K562 (cell line): ENCODE measurements at regions not wholly inside any gene's neighbourhood (a gene's known extent, or its start where the extent isn't known, plus 50 kb on each side); places are given as distances from the start of the nearest gene placed in this dataset.
"Not testable (repeated sequence)": the region's sequence is repeated elsewhere in the genome, so short reads cannot be mapped to it uniquely, and the experiment has no call there.

Experiments used
- ATAC-seq: fragments of 200-7000 bp; cut with Tn5 transposase; 3 replicates; pipeline ENCODE4 v1.9.1; 2020; ENCODE audit warnings: moderate library complexity
- BruUV-seq: library from RNA; stranded (reverse); fragments of 400-500 nt; replicated peaks from 2 replicates; lab custom pipeline; 2021; lab: Mats Ljungman, UMichigan
- CTCF ChIA-PET: fragments of 300-600 bp; formaldehyde crosslinking; extraction: SDS; loops from one replicate; lab custom pipeline; 2021; ENCODE audit warnings: low intra/inter-chr PET ratio; lab: Yijun Ruan, JAX
- POLR2A ChIA-PET: fragments of 300-600, 350-650 bp; sonication (Branson Sonifier 250); formaldehyde crosslinking; extraction: SDS; loops from one replicate; lab custom pipeline; 2021; ENCODE audit warnings: antibody characterized with exemption, inconsistent platforms; lab: Yijun Ruan, JAX
- DNase-seq, 4 experiments: peaks; one replicate each; pipeline versions ENCODE4 v3.0.0 to v3.0.0-alpha.2; 2011 to 2018; ENCODE audit warnings: low spot score in 3 of 4, mixed read lengths in 3 of 4; ENCODE audit errors: extremely low read depth in 1 of 4
- FAIRE-seq: peaks from 2 replicates; lab custom pipeline; 2011; peaks lifted over from hg19 to GRCh38; lab: Jason Lieb, UNC
- H2AFZ ChIP-seq: 2 replicates; pipeline ENCODE4 v1.6.0; 2011; ENCODE audit warnings: low read depth, low read length, control low read depth, inconsistent platforms
- H3K27ac ChIP-seq: fragments of 200-600 bp; 3 replicates; pipeline ENCODE4 v1.8.0; 2011; ENCODE audit warnings: low read depth, mild to moderate bottlenecking, control low read depth, inconsistent platforms, low read length, moderate library complexity, mixed read lengths; ENCODE audit errors: extremely low read depth
- H3K27me3 ChIP-seq, 2 experiments: fragments of 300-600 bp in 1 of 2; 2 replicates in 1 of 2; 3 replicates in 1 of 2; pipeline versions ENCODE4 v1.6.0 to v1.8.0; 2011; ENCODE audit warnings: inconsistent platforms in 2 of 2, low read length in 2 of 2, mild to moderate bottlenecking in 1 of 2, mixed read lengths in 1 of 2, moderate library complexity in 1 of 2; ENCODE audit not compliant: control insufficient read depth in 2 of 2, insufficient read depth in 2 of 2
- H3K36me3 ChIP-seq: fragments of 300-600 bp; 3 replicates; pipeline ENCODE4 v1.8.0; 2011; ENCODE audit warnings: mild to moderate bottlenecking, low read length, inconsistent platforms; ENCODE audit not compliant: control insufficient read depth, insufficient read depth
- H3K4me1 ChIP-seq, 2 experiments: fragments of 200-600 bp in 1 of 2; replicated peaks in 1 of 2; 2 replicates in 1 of 2; 3 replicates in 1 of 2; pipeline versions ENCODE4 v1.5.1 to v1.8.0; 2011; ENCODE audit warnings: inconsistent platforms in 2 of 2, low read length in 2 of 2, mild to moderate bottlenecking in 1 of 2, mixed read lengths in 1 of 2, moderate library complexity in 1 of 2; ENCODE audit not compliant: control insufficient read depth in 2 of 2, insufficient read depth in 2 of 2
- H3K4me2 ChIP-seq: 2 replicates; pipeline ENCODE4 v1.6.1; 2011; ENCODE audit warnings: low read length, control low read depth, inconsistent platforms, mixed read lengths; ENCODE audit not compliant: insufficient read depth
- H3K4me3 ChIP-seq: fragments of 200-600 bp; sonication (generic), shearing (Covaris generic); 2 replicates; pipeline ENCODE4 v1.5.1; 2016; ENCODE audit warnings: control low read depth, inconsistent platforms
- H3K79me2 ChIP-seq: fragments of 200-600 bp; 3 replicates; pipeline ENCODE4 v1.8.0; 2011; ENCODE audit warnings: low read length, inconsistent platforms; ENCODE audit not compliant: control insufficient read depth, insufficient read depth
- H3K9ac ChIP-seq, 2 experiments: 2 replicates each; pipeline versions ENCODE4 v1.6.0 to v1.6.1; 2011; ENCODE audit warnings: low read depth in 2 of 2, low read length in 2 of 2, control low read depth in 1 of 2, inconsistent platforms in 1 of 2, mild to moderate bottlenecking in 1 of 2, mixed read lengths in 1 of 2; ENCODE audit not compliant: insufficient read depth in 1 of 2
- H3K9me1 ChIP-seq: one replicate; pipeline ENCODE4 v1.6.0; 2011; ENCODE audit warnings: inconsistent platforms, mild to moderate bottlenecking, low read length, moderate library complexity; ENCODE audit not compliant: control insufficient read depth, insufficient read depth
- H3K9me3 ChIP-seq: replicated peaks from 2 replicates; pipeline ENCODE4 v1.5.1; 2011; ENCODE audit warnings: low read depth, low read length, inconsistent platforms; ENCODE audit not compliant: control insufficient read depth, insufficient read depth
- H4K20me1 ChIP-seq: replicated peaks from 2 replicates; pipeline ENCODE4 v1.6.1; 2011; ENCODE audit warnings: low read length, inconsistent platforms, mixed read lengths; ENCODE audit not compliant: control insufficient read depth, insufficient read depth
- CBX1 ChIP-seq: sonication (generic); IDR thresholded peaks from 2 replicates; pipeline ENCODE4 v1.6.1; 2016; ENCODE audit warnings: antibody characterized with exemption, low read depth, mild to moderate bottlenecking
- LCOR ChIP-seq: sonication (generic); formaldehyde crosslinking; IDR thresholded peaks from 2 replicates; pipeline ENCODE4 v1.8.0; 2022; ENCODE audit warnings: mild to moderate bottlenecking, missing genetic modification reagents
- MAFK ChIP-seq: IDR thresholded peaks from 2 replicates; pipeline ENCODE4 v1.6.1; 2011; ENCODE audit warnings: low read length, improper control_type of control experiment
- MEF2D ChIP-seq: conservative IDR thresholded peaks from 2 replicates; pipeline ENCODE4 v1.6.1; 2016; ENCODE audit warnings: low read depth, missing genetic modification characterization, missing compliant biosample characterization
- NCOA2 ChIP-seq, 2 experiments: fragments of 450-650 bp; IDR thresholded peaks; 2 replicates each; pipeline ENCODE4 v1.6.1; 2018; ENCODE audit warnings: mild to moderate bottlenecking in 2 of 2, moderate library complexity in 1 of 2; ENCODE audit not compliant: partially characterized antibody in 2 of 2
- PBX2 ChIP-seq, 2 experiments: IDR thresholded peaks in 1 of 2; conservative IDR thresholded peaks in 1 of 2; 2 replicates each; pipeline ENCODE4 v1.6.1; 2016; ENCODE audit warnings: low read depth in 2 of 2, mild to moderate bottlenecking in 1 of 2, missing compliant biosample characterization in 1 of 2, missing genetic modification characterization in 1 of 2, moderate library complexity in 1 of 2
- POLR2A ChIP-seq: fragments of 450-650 bp; conservative IDR thresholded peaks from 2 replicates; pipeline ENCODE4 v1.6.1; 2016
- TAF9B ChIP-seq: fragments of 450-650 bp; IDR thresholded peaks from 2 replicates; pipeline ENCODE4 v1.6.1; 2018; ENCODE audit warnings: mild to moderate bottlenecking; ENCODE audit not compliant: partially characterized antibody
- TCF7L2 ChIP-seq: fragments of 150-350 bp; IDR thresholded peaks from 2 replicates; pipeline ENCODE4 v1.6.1; 2016; ENCODE audit warnings: low read depth, mild to moderate bottlenecking, low read length, moderate library complexity
- ZNF707 ChIP-seq: fragments of 250-450 bp; sonication (Bioruptor Pico); conservative IDR thresholded peaks from 2 replicates; pipeline ENCODE4 v1.8.0; 2022; ENCODE audit warnings: inconsistent platforms, mild to moderate bottlenecking, moderate library complexity
- ZNF785 ChIP-seq: fragments of 250-450 bp; sonication (Bioruptor Pico); IDR thresholded peaks from 2 replicates; pipeline ENCODE4 v1.4.0; 2020; ENCODE audit warnings: mild to moderate bottlenecking
- WGBS: fragments of 100-300 bp; shearing (Covaris generic); methylation state at CpG from one replicate; pipeline ENCODE4 v1.1.6; 2016; ENCODE audit warnings: low coverage, mixed read lengths; ENCODE audit not compliant: insufficient coverage; ENCODE audit errors: missing lambda C conversion rate; 5-methylcytosine and 5-hydroxymethylcytosine counted together
- in situ Hi-C: fragments of 300-500 bp; cut with MboI; formaldehyde crosslinking; loops from 4 replicates; pipeline ENCODE4 v1.15.0; 2018; ENCODE audit warnings: inconsistent platforms, mixed read lengths
- intact Hi-C: fragments of 100-400 bp; cut with micrococcal nuclease; formaldehyde crosslinking; loops from 2 replicates; pipeline ENCODE4 v1.14.2; 2022

- no peak for TF ChIP-seq ZNF707 (CRISPR knock-in tag)
- no peak for TF ChIP-seq ZNF785 (CRISPR knock-in tag)
- no peak for TF ChIP-seq LCOR (CRISPR knock-in tag)
- no peak for TF ChIP-seq TCF7L2
- TF ChIP-seq NCOA2 (IDR thresholded peaks at IDR 0.05; ENCODE audit: partially characterized antibody in 2 of 2) = no peak
- TF ChIP-seq POLR2A = no peak
Observed at GRCh38 chr4:66736606-66737005, 808.7 kb downstream of the CENPC start (continued).

- H3K27me3 ChIP-seq = no peaks in the 10 kb centered on the region
- in situ Hi-C loops = no loop called here
- no peak overlapping the region for H3K27ac ChIP-seq
- no peak for TF ChIP-seq MEF2D (tag)
- TF ChIP-seq PBX2 (CRISPR knock-in tag; IDR thresholded peaks at IDR 0.05; ENCODE audit: low read depth) = no peak
- no peak for TF ChIP-seq PBX2 (tag; conservative IDR thresholded peaks at IDR 0.05; ENCODE audit: low read depth)
- no peak for TF ChIP-seq TAF9B
- TF ChIP-seq CBX1 = no peak
- TF ChIP-seq MAFK = no peak
- H4K20me1 ChIP-seq = no peaks in the 10 kb centered on the region
- H3K9ac ChIP-seq = no peak overlapping the region
- POLR2A ChIA-PET = no interaction called here
- intact Hi-C loops = no loop called here
- no peak overlapping the region for H3K4me3 ChIP-seq
- CTCF ChIA-PET = no interaction called here
- 0% methylated on average over 2 of the region's 2 CpGs for WGBS
- no peak overlapping the region for H3K4me2 ChIP-seq
- FAIRE-seq = no peak
- no peaks in the 10 kb centered on the region for H3K79me2 ChIP-seq
- no peaks in the 10 kb centered on the region for H3K36me3 ChIP-seq
- H3K9me3 ChIP-seq = no peaks in the 10 kb centered on the region
- no peak for DNase-seq
- H3K9me1 ChIP-seq = no peaks in the 10 kb centered on the region
- no TSS peak for BruUV-seq
- no peak for ATAC-seq
- no peaks in the 10 kb centered on the region for H3K4me1 ChIP-seq
- no peak overlapping the region for H2AFZ ChIP-seq
Observed at GRCh38 chr4:66728280-66728679, 817.0 kb downstream of the CENPC start.

GRCh38 chr4:66712301-66712921, 832.9 kb downstream of the CENPC start:
- H3K9me3 ChIP-seq, ATAC-seq, H2AFZ ChIP-seq, BruUV-seq, CTCF ChIA-PET, POLR2A ChIA-PET, intact Hi-C loops, H3K4me3 ChIP-seq, H3K4me1 ChIP-seq, H3K79me2 ChIP-seq, FAIRE-seq, DNase-seq, H3K27me3 ChIP-seq, in situ Hi-C loops, H3K36me3 ChIP-seq, H3K4me2 ChIP-seq, H4K20me1 ChIP-seq, H3K9me1 ChIP-seq, H3K27ac ChIP-seq, H3K9ac ChIP-seq: not testable (repeated sequence)
- 4% methylated on average over 23 of the region's 30 CpGs for WGBS
